Tibial nerve (tissue), 3 donors: ENCODE measurements at regions not wholly inside any gene's neighbourhood (a gene's known extent, or its start where the extent isn't known, plus 50 kb on each side); places are given as distances from the start of the nearest gene placed in this dataset.

Experiments
- POLR2A ChIP-seq, 2 donors: fragments of 450-650 bp; IDR thresholded peaks; one replicate each; pipeline ENCODE4 v1.6.1; 2017; ENCODE audit warnings: antibody characterized with exemption in 2 of 2, mild to moderate bottlenecking in 2 of 2, moderate library complexity in 2 of 2
- TF ChIP-seq, protein P1 (sequence below), 5 experiments: fragments of 200-600 bp in 3 of 5; fragments of 450-650 bp in 2 of 5; sonication (generic) in 3 of 5; IDR thresholded peaks; one replicate each; pipeline ENCODE4 v1.5.1; 2016 to 2019; ENCODE audit warnings: antibody characterized with exemption in 5 of 5, mild to moderate bottlenecking in 3 of 5, moderate library complexity in 2 of 5

- TF ChIP-seq, protein P1, sequence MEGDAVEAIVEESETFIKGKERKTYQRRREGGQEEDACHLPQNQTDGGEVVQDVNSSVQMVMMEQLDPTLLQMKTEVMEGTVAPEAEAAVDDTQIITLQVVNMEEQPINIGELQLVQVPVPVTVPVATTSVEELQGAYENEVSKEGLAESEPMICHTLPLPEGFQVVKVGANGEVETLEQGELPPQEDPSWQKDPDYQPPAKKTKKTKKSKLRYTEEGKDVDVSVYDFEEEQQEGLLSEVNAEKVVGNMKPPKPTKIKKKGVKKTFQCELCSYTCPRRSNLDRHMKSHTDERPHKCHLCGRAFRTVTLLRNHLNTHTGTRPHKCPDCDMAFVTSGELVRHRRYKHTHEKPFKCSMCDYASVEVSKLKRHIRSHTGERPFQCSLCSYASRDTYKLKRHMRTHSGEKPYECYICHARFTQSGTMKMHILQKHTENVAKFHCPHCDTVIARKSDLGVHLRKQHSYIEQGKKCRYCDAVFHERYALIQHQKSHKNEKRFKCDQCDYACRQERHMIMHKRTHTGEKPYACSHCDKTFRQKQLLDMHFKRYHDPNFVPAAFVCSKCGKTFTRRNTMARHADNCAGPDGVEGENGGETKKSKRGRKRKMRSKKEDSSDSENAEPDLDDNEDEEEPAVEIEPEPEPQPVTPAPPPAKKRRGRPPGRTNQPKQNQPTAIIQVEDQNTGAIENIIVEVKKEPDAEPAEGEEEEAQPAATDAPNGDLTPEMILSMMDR (IDR thresholded peaks at IDR 0.05), result no peak
- TF ChIP-seq POLR2A (IDR thresholded peaks at IDR 0.05), result no peak
Measured at GRCh38 chr2:58584606-58585118, 343.5 kb upstream of the FANCL start.
